Body of pancreas (tissue), 4 donors: ENCODE measurements at regions not wholly inside any gene's neighbourhood (a gene's known extent, or its start where the extent isn't known, plus 50 kb on each side); places are given as distances from the start of the nearest gene placed in this dataset.

Source experiments
- CTCF ChIP-seq, 7 experiments: fragments of 450-650 bp in 4 of 7; fragments of 200-600 bp in 3 of 7; sonication (generic) in 3 of 7; IDR thresholded peaks; one replicate each; pipeline ENCODE4 v1.5.1; 2016 to 2019; ENCODE audit warnings: antibody characterized with exemption in 7 of 7
- POLR2A ChIP-seq, 3 donors: fragments of 450-650 bp; IDR thresholded peaks; one replicate each; pipeline ENCODE4 v1.6.1; 2016; ENCODE audit warnings: antibody characterized with exemption in 3 of 3, mild to moderate bottlenecking in 2 of 3

GRCh38 chr11:15829312-15829711 is 527.0 kb downstream of the SOX6 start:
- TF ChIP-seq CTCF (IDR thresholded peaks at IDR 0.05) (no peak), POLR2A (IDR thresholded peaks at IDR 0.05) (no peak)
